ENCODE measurements at regions not wholly inside any gene's neighbourhood (a gene's known extent, or its start where the extent isn't known, plus 50 kb on each side); places are given as distances from the start of the nearest gene placed in this dataset.

DNA sequence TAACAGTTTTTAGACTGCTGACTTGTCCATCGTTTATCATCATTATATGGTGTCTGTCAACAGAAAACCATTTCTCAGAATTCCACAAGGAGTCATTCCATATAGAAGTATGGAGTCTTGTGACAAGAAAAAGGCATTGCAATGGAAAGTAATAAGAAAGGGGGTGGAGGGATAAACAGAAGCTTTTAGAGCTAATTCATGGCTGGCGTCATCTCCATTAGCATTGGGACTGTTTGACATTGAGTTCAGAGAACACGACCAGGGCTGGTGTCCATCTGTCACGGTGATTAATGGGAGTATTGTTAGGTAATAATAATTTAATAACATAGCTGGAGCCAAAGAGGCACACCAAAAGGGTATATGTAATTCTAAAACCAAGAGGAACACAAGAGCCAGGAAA is 101.9 kb upstream of the SFRP2 start:
- DNase-seq = no peak
- Histone ChIP-seq H3K4me3 (ENCODE audit: low read length) (no peak overlapping the region), H3K79me2 (ENCODE audit: low read length) (no peaks in the 10 kb centered on the region), H3K27ac (ENCODE audit: low read length) (no peak overlapping the region), H3K9me3 (ENCODE audit: low read length) (no peaks in the 10 kb centered on the region), H3K36me3 (ENCODE audit: low read depth, low read length) (no peaks in the 10 kb centered on the region), H4K20me1 (ENCODE audit: low read length) (no peaks in the 10 kb centered on the region), H3K4me1 (ENCODE audit: insufficient read depth, low read length) (no peaks in the 10 kb centered on the region), H2AFZ (ENCODE audit: low read length) (no peak overlapping the region), H3K9me2 (replicated peaks; ENCODE audit: low read length) (no peaks in the 10 kb centered on the region), H3K27me3 (ENCODE audit: low read length) (no peaks in the 10 kb centered on the region), H3K9ac (ENCODE audit: low read length) (no peak overlapping the region), H3F3A (ENCODE audit: low read length, unreplicated experiment) (no peaks in the 10 kb centered on the region), H3K4me2 (ENCODE audit: low read length) (no peak overlapping the region)
- CTCF ChIA-PET = no interaction called here
- TF ChIP-seq CTCF (conservative IDR thresholded peaks at IDR 0.05; ENCODE audit: low read depth, low read length) (no peak), EZH2 (IDR thresholded peaks at IDR 0.05; ENCODE audit: low read length, unreplicated experiment) (no peak), EZH2phosphoT487 (IDR thresholded peaks at IDR 0.05; ENCODE audit: borderline replicate concordance, low read length) (no peak)
- no TSS peak for BruUV-seq (replicated peaks)
- intact Hi-C loops (cut with micrococcal nuclease) = no loop called here
- POLR2A ChIA-PET (ENCODE audit: unreplicated experiment) = no interaction called here
- ATAC-seq = no peak

DNA sequence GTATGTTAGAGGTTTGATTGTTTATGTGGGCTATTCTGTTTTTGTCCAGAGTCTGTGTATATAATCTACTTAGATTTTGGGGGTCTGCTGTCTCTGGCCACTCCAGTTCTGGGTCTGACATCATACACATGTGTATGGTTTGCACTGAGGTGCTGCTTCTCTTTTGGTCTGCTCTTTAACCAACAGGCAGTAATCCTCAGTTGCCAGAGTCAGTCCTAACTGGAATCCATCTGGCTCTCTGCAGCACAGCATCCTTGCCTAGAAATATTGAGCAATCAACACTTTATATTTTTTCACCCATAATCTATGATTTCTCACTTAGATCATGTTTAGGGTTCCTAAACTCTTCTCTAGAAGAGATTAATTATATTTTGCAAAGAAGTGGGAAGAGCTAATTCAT is 98.3 kb upstream of the SFRP2 start:
- Histone ChIP-seq H3K4me2 (ENCODE audit: low read length) (no peak overlapping the region), H3K27me3 (ENCODE audit: low read length) (no peaks in the 10 kb centered on the region), H3K4me3 (ENCODE audit: low read length) (no peak overlapping the region), H3F3A (ENCODE audit: low read length, unreplicated experiment) (no peaks in the 10 kb centered on the region), H3K27ac (ENCODE audit: low read length) (no peak overlapping the region), H3K79me2 (ENCODE audit: low read length) (no peaks in the 10 kb centered on the region), H4K20me1 (ENCODE audit: low read length) (no peaks in the 10 kb centered on the region), H3K4me1 (ENCODE audit: insufficient read depth, low read length) (no peaks in the 10 kb centered on the region), H3K9me3 (ENCODE audit: low read length) (no peaks in the 10 kb centered on the region), H3K9ac (ENCODE audit: low read length) (no peak overlapping the region), H3K9me2 (replicated peaks; ENCODE audit: low read length) (no peaks in the 10 kb centered on the region), H3K36me3 (ENCODE audit: low read depth, low read length) (no peaks in the 10 kb centered on the region), H2AFZ (ENCODE audit: low read length) (no peak overlapping the region)
- CTCF ChIA-PET = no interaction called here
- POLR2A ChIA-PET (ENCODE audit: unreplicated experiment) = no interaction called here
- BruUV-seq (replicated peaks) = no TSS peak
- no peak for DNase-seq
- TF ChIP-seq CTCF (conservative IDR thresholded peaks at IDR 0.05; ENCODE audit: low read depth, low read length) (no peak), EZH2phosphoT487 (IDR thresholded peaks at IDR 0.05; ENCODE audit: borderline replicate concordance, low read length) (no peak)
- intact Hi-C loops (cut with micrococcal nuclease) = no loop called here
- ATAC-seq = no peak

GRCh38 chr4:153884325-153884724 is 95.4 kb upstream of the SFRP2 start:
- intact Hi-C loops (cut with micrococcal nuclease) = no loop called here
- Histone ChIP-seq H3K36me3 (ENCODE audit: low read depth, low read length) (no peaks in the 10 kb centered on the region), H3K4me1 (ENCODE audit: insufficient read depth, low read length) (no peaks in the 10 kb centered on the region), H3K9me3 (ENCODE audit: low read length) (no peaks in the 10 kb centered on the region), H2AFZ (ENCODE audit: low read length) (no peak overlapping the region), H3K79me2 (ENCODE audit: low read length) (no peaks in the 10 kb centered on the region), H4K20me1 (ENCODE audit: low read length) (no peaks in the 10 kb centered on the region), H3K27ac (ENCODE audit: low read length) (no peak overlapping the region), H3F3A (ENCODE audit: low read length, unreplicated experiment) (no peaks in the 10 kb centered on the region), H3K27me3 (ENCODE audit: low read length) (no peaks in the 10 kb centered on the region), H3K9ac (ENCODE audit: low read length) (no peak overlapping the region), H3K4me2 (ENCODE audit: low read length) (no peak overlapping the region), H3K9me2 (replicated peaks; ENCODE audit: low read length) (no peaks in the 10 kb centered on the region), H3K4me3 (ENCODE audit: low read length) (no peak overlapping the region)
- ChIA-PET POLR2A (ENCODE audit: unreplicated experiment) (no interaction called here), CTCF (no interaction called here)
- TF ChIP-seq CTCF (conservative IDR thresholded peaks at IDR 0.05; ENCODE audit: low read depth, low read length) = no peak
- DNase-seq = no peak
- ATAC-seq = no peak
- BruUV-seq (replicated peaks) = no TSS peak
